ENCODE measurements at regions not wholly inside any gene's neighbourhood (a gene's known extent, or its start where the extent isn't known, plus 50 kb on each side); places are given as distances from the start of the nearest gene placed in this dataset.

GRCh38 chr21:37987668-37988067 lies 71.4 kb upstream of the KCNJ6 start:
- TF ChIP-seq POLR2A (IDR thresholded peaks at IDR 0.05), result no peak
- TF ChIP-seq POLR2AphosphoS5 (IDR thresholded peaks at IDR 0.05), result no peak
- no peak for TF ChIP-seq EP300 (IDR thresholded peaks at IDR 0.05)
- TF ChIP-seq CTCF (IDR thresholded peaks at IDR 0.05), result no peak
- DNase-seq (no peak), ATAC-seq (ENCODE audit: low FRiP score in 2 of 2) (no peak)
- Histone ChIP-seq H3K9me3 (no peaks in the 10 kb centered on the region), H3K36me3 (no peaks in the 10 kb centered on the region), H3K4me3 (no peak overlapping the region), H3K27ac (no peak overlapping the region), H3K4me1 (no peaks in the 10 kb centered on the region), H3K27me3 (no peaks in the 10 kb centered on the region)
- WGBS, 2 donors, result 91 to 92% methylated on average over 5 of the region's 5 CpGs

- TF ChIP-seq POLR2AphosphoS5 (IDR thresholded peaks at IDR 0.05) (no peak), POLR2A (IDR thresholded peaks at IDR 0.05) (no peak), EP300 (IDR thresholded peaks at IDR 0.05) (no peak), CTCF (IDR thresholded peaks at IDR 0.05) (no peak)
- Histone ChIP-seq H3K27me3 (no peaks in the 10 kb centered on the region), H3K27ac (no peak overlapping the region), H3K9me3 (no peaks in the 10 kb centered on the region), H3K4me1 (no peaks in the 10 kb centered on the region), H3K36me3 (no peaks in the 10 kb centered on the region), H3K4me3 (no peak overlapping the region)
- no peak for ATAC-seq (ENCODE audit: low FRiP score in 2 of 2)
- no peak for DNase-seq
- WGBS, 2 donors, result 71 to 84% methylated on average over 1 of the region's 1 CpG
These were observed 76.8 kb upstream of the KCNJ6 start for GRCh38 chr21:37993071-37993470.

GRCh38 chr21:37994211-37994610 lies 78.0 kb upstream of the KCNJ6 start:
- peak in 1 of 2 donors; percentile 22 for DNase-seq
- WGBS, 2 donors, result 79 to 80% methylated on average over 4 of the region's 4 CpGs
- TF ChIP-seq POLR2AphosphoS5 (IDR thresholded peaks at IDR 0.05) (no peak), EP300 (IDR thresholded peaks at IDR 0.05) (no peak)
- Histone ChIP-seq H3K9me3 (no peaks in the 10 kb centered on the region), H3K27ac (no peak overlapping the region), H3K27me3 (no peaks in the 10 kb centered on the region), H3K36me3 (no peaks in the 10 kb centered on the region), H3K4me1 (no peaks in the 10 kb centered on the region), H3K4me3 (no peak overlapping the region)
- ATAC-seq (ENCODE audit: low FRiP score in 2 of 2), result no peak

- WGBS, 2 donors, result 70 to 72% methylated on average over 4 of the region's 4 CpGs
These were observed 96.4 kb upstream of the KCNJ6 start for GRCh38 chr21:38012672-38013071.

GRCh38 chr21:38013741-38014140 lies 97.5 kb upstream of the KCNJ6 start:
- ATAC-seq (ENCODE audit: low FRiP score in 2 of 2) (no peak), DNase-seq (no peak)
- Histone ChIP-seq H3K4me1 (no peaks in the 10 kb centered on the region), H3K9me3 (no peaks in the 10 kb centered on the region), H3K36me3 (no peaks in the 10 kb centered on the region), H3K27me3 (no peaks in the 10 kb centered on the region), H3K27ac (no peak overlapping the region), H3K4me3 (no peak overlapping the region)
- WGBS, 2 donors, result 72 to 73% methylated on average over 4 of the region's 4 CpGs
- TF ChIP-seq POLR2A (IDR thresholded peaks at IDR 0.05) (no peak), POLR2AphosphoS5 (IDR thresholded peaks at IDR 0.05) (no peak), CTCF (IDR thresholded peaks at IDR 0.05) (no peak), EP300 (IDR thresholded peaks at IDR 0.05) (no peak)

More at GRCh38 chr21:38012672-38013071, 96.4 kb upstream of the KCNJ6 start:
- no peak overlapping the region for H3K4me3 ChIP-seq
- no peaks in the 10 kb centered on the region for H3K4me1 ChIP-seq
- TF ChIP-seq POLR2AphosphoS5 (IDR thresholded peaks at IDR 0.05), result no peak
- no peak for TF ChIP-seq EP300 (IDR thresholded peaks at IDR 0.05)
- TF ChIP-seq POLR2A (IDR thresholded peaks at IDR 0.05), result no peak
- no peak for TF ChIP-seq CTCF (IDR thresholded peaks at IDR 0.05)
- no peak overlapping the region for H3K27ac ChIP-seq
- ATAC-seq (ENCODE audit: low FRiP score in 2 of 2) (no peak), DNase-seq (no peak)
- no peaks in the 10 kb centered on the region for H3K27me3 ChIP-seq
- H3K9me3 ChIP-seq, result no peaks in the 10 kb centered on the region
- H3K36me3 ChIP-seq, result no peaks in the 10 kb centered on the region
